MM.1S (cell line): ENCODE measurements at regions not wholly inside any gene's neighbourhood (a gene's known extent, or its start where the extent isn't known, plus 50 kb on each side); places are given as distances from the start of the nearest gene placed in this dataset.

Experiments used
- CTCF ChIP-seq: fragments of 300-600 bp; sonication (generic); IDR thresholded peaks from 2 replicates; pipeline ENCODE4 v1.5.1; 2016; ENCODE audit warnings: antibody characterized with exemption, low read length, mixed read lengths
- EZH2 ChIP-seq: fragments of 300-600 bp; sonication (generic); optimal IDR thresholded peaks from 2 replicates; pipeline ENCODE3; 2017; ENCODE audit warnings: low read depth, mild to moderate bottlenecking, antibody characterized with exemption, low read length, mixed read lengths
- EZH2phosphoT487 ChIP-seq: fragments of 300-600 bp; sonication (generic); IDR thresholded peaks from 2 replicates; pipeline ENCODE4 v1.6.1; 2018; ENCODE audit warnings: antibody characterized with exemption, low read length

DNA sequence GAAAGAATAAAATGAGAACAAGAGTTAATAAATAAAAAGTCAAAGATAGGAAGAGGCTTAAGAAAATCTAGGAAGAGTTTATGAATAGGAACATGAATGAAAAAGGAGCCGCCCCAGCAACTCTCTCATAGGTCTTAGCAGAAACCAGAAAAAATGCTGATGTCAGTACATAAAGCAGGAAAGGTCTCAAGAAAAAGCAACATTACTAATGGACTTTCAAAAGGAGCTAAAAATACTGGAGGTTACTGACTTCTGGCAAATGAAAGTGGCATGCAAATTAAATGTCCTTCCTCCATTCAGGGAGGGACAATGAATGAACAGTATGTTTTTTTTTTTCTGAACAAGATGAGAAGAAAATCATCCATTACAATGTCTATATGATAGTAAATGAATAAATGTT is 387.6 kb downstream of the BRINP2 start:
- TF ChIP-seq CTCF (no peak), EZH2 (no peak), EZH2phosphoT487 (no peak)
